Stomach (tissue), 4 donors: ENCODE measurements at regions not wholly inside any gene's neighbourhood (a gene's known extent, or its start where the extent isn't known, plus 50 kb on each side); places are given as distances from the start of the nearest gene placed in this dataset.

Experiments
- POLR2A ChIP-seq, 4 donors: fragments of 450-650 bp; IDR thresholded peaks; one replicate each; pipeline ENCODE4 v1.6.1; 2016; ENCODE audit warnings: antibody characterized with exemption in 4 of 4, control low read depth in 2 of 4, mild to moderate bottlenecking in 1 of 4, moderate library complexity in 1 of 4
- POLR2AphosphoS5 ChIP-seq, 3 donors: sonication (generic); formaldehyde crosslinking; IDR thresholded peaks; one replicate each; pipeline ENCODE4 v1.6.1; 2016; ENCODE audit warnings: antibody characterized with exemption in 3 of 3
- TF ChIP-seq, protein P1 (sequence below), 7 experiments: fragments of 450-650 bp in 4 of 7; fragments of 200-600 bp in 3 of 7; sonication (generic) in 3 of 7; IDR thresholded peaks; one replicate each; pipeline ENCODE4 v1.5.1; 2016 to 2019; ENCODE audit warnings: antibody characterized with exemption in 7 of 7, control low read depth in 2 of 7, mild to moderate bottlenecking in 1 of 7

DNA sequence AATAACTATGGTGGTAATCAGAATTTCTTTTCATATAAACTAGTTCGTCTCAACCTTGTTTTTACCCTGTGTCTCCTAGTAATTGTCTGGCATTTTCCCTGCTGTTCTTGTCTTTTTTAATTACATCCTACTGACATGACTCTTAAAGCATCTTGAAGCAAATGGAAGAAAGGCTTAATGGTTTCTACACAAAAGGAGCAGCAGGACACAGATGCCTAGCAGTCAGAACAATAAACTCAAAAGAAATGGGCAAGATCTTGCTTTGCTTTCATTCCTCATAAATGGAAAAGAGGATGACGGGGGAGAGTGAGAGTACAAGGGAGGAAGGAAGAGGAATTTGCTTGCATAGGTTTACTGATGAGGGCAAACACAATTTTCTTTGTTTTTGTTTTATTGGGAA is 293.2 kb upstream of the EMCN start:
- TF ChIP-seq, protein P1, sequence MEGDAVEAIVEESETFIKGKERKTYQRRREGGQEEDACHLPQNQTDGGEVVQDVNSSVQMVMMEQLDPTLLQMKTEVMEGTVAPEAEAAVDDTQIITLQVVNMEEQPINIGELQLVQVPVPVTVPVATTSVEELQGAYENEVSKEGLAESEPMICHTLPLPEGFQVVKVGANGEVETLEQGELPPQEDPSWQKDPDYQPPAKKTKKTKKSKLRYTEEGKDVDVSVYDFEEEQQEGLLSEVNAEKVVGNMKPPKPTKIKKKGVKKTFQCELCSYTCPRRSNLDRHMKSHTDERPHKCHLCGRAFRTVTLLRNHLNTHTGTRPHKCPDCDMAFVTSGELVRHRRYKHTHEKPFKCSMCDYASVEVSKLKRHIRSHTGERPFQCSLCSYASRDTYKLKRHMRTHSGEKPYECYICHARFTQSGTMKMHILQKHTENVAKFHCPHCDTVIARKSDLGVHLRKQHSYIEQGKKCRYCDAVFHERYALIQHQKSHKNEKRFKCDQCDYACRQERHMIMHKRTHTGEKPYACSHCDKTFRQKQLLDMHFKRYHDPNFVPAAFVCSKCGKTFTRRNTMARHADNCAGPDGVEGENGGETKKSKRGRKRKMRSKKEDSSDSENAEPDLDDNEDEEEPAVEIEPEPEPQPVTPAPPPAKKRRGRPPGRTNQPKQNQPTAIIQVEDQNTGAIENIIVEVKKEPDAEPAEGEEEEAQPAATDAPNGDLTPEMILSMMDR (IDR thresholded peaks at IDR 0.05), result no peak
- TF ChIP-seq POLR2AphosphoS5 (IDR thresholded peaks at IDR 0.05), result no peak
- no peak for TF ChIP-seq POLR2A (IDR thresholded peaks at IDR 0.05)
